Activated T-helper 17 cell treated with anti-CD3 and anti-CD28 coated beads, Interleukin-2, amount 50 U/mL, for 72 hours (primary cell): ENCODE measurements at regions not wholly inside any gene's neighbourhood (a gene's known extent, or its start where the extent isn't known, plus 50 kb on each side); places are given as distances from the start of the nearest gene placed in this dataset.
"Not testable (repeated sequence)": the region's sequence is repeated elsewhere in the genome, so short reads cannot be mapped to it uniquely, and the experiment has no call there.

Experiments
- ATAC-seq: fragments of 150-1000 bp; cut with Tn5 transposase; replicated peaks from 2 replicates; pipeline ENCODE4 v1.10.0; 2021; ENCODE audit warnings: mild to moderate bottlenecking, moderate library complexity
- H3K27ac Mint-ChIP-seq: one replicate; pipeline ENCODE4 v1.8.0; 2022; ENCODE audit warnings: mixed read lengths
- H3K27me3 Mint-ChIP-seq: one replicate; pipeline ENCODE4 v1.8.0; 2022; ENCODE audit warnings: mixed read lengths
- H3K36me3 Mint-ChIP-seq: one replicate; pipeline ENCODE4 v1.8.0; 2022; ENCODE audit warnings: low read depth, mild to moderate bottlenecking, mixed read lengths
- H3K4me1 Mint-ChIP-seq: one replicate; pipeline ENCODE4 v1.8.0; 2022; ENCODE audit warnings: mixed read lengths
- H3K4me3 Mint-ChIP-seq: one replicate; pipeline ENCODE4 v1.8.0; 2022; ENCODE audit warnings: mild to moderate bottlenecking, mixed read lengths
- H3K9me3 Mint-ChIP-seq: one replicate; pipeline ENCODE4 v1.8.0; 2022; ENCODE audit warnings: mixed read lengths

- no peak for ATAC-seq
- H3K36me3 Mint-ChIP-seq: no peaks in the 10 kb centered on the region
- H3K27ac Mint-ChIP-seq: no peak overlapping the region
- H3K4me1 Mint-ChIP-seq: no peaks in the 10 kb centered on the region
- no peak overlapping the region for H3K4me3 Mint-ChIP-seq
- H3K9me3 Mint-ChIP-seq: peaks cover 37% of the 10 kb centered on the region
- H3K27me3 Mint-ChIP-seq: no peaks in the 10 kb centered on the region
These were observed 904.6 kb upstream of the SORCS1 start for GRCh38 chr10:108069096-108069495.

- no peak overlapping the region for H3K27ac Mint-ChIP-seq
- H3K4me1 Mint-ChIP-seq: no peaks in the 10 kb centered on the region
- H3K27me3 Mint-ChIP-seq: no peaks in the 10 kb centered on the region
- no peak overlapping the region for H3K4me3 Mint-ChIP-seq
- H3K9me3 Mint-ChIP-seq: peaks cover 20% of the 10 kb centered on the region
- ATAC-seq: no peak
- no peaks in the 10 kb centered on the region for H3K36me3 Mint-ChIP-seq
These were observed 900.3 kb upstream of the SORCS1 start for GRCh38 chr10:108064746-108065260.

GRCh38 chr10:108060246-108060645 lies 895.7 kb upstream of the SORCS1 start:
- Mint-ChIP-seq H3K4me3 (no peak overlapping the region), H3K27me3 (no peaks in the 10 kb centered on the region), H3K27ac (no peak overlapping the region), H3K9me3 (peaks cover 11% of the 10 kb centered on the region), H3K4me1 (no peaks in the 10 kb centered on the region), H3K36me3 (no peaks in the 10 kb centered on the region)
- no peak for ATAC-seq

GRCh38 chr10:108055506-108055905 lies 891.0 kb upstream of the SORCS1 start:
- H3K4me3 Mint-ChIP-seq: no peak overlapping the region
- H3K4me1 Mint-ChIP-seq: no peaks in the 10 kb centered on the region
- no peak overlapping the region for H3K27ac Mint-ChIP-seq
- no peaks in the 10 kb centered on the region for H3K27me3 Mint-ChIP-seq
- H3K9me3 Mint-ChIP-seq: peaks cover 21% of the 10 kb centered on the region
- no peaks in the 10 kb centered on the region for H3K36me3 Mint-ChIP-seq
- no peak for ATAC-seq

GRCh38 chr10:108052981-108053380 lies 888.5 kb upstream of the SORCS1 start:
- no peak for ATAC-seq
- Mint-ChIP-seq H3K36me3 (no peaks in the 10 kb centered on the region), H3K4me1 (no peaks in the 10 kb centered on the region), H3K4me3 (no peak overlapping the region), H3K9me3 (peaks cover 20% of the 10 kb centered on the region), H3K27me3 (no peaks in the 10 kb centered on the region), H3K27ac (no peak overlapping the region)

GRCh38 chr10:108051218-108051617 lies 886.7 kb upstream of the SORCS1 start:
- no peak for ATAC-seq
- Mint-ChIP-seq H3K4me1 (no peaks in the 10 kb centered on the region), H3K4me3 (no peak overlapping the region), H3K27ac (no peak overlapping the region), H3K9me3 (peaks cover 20% of the 10 kb centered on the region), H3K36me3 (no peaks in the 10 kb centered on the region), H3K27me3 (no peaks in the 10 kb centered on the region)

GRCh38 chr10:108050626-108051025 lies 886.1 kb upstream of the SORCS1 start:
- no peaks in the 10 kb centered on the region for H3K36me3 Mint-ChIP-seq

GRCh38 chr10:108049668-108050067 lies 885.2 kb upstream of the SORCS1 start:
- Mint-ChIP-seq H3K27ac (no peak overlapping the region), H3K36me3 (no peaks in the 10 kb centered on the region), H3K4me3 (no peak overlapping the region), H3K27me3 (no peaks in the 10 kb centered on the region), H3K9me3 (peaks cover 14% of the 10 kb centered on the region), H3K4me1 (no peaks in the 10 kb centered on the region)
- no peak for ATAC-seq

More at GRCh38 chr10:108050626-108051025, 886.1 kb upstream of the SORCS1 start:
- peaks cover 14% of the 10 kb centered on the region for H3K9me3 Mint-ChIP-seq
- no peaks in the 10 kb centered on the region for H3K4me1 Mint-ChIP-seq
- ATAC-seq: no peak
- H3K27me3 Mint-ChIP-seq: no peaks in the 10 kb centered on the region
- H3K27ac Mint-ChIP-seq: no peak overlapping the region
- H3K4me3 Mint-ChIP-seq: no peak overlapping the region

- Mint-ChIP-seq H3K4me3 (no peak overlapping the region), H3K36me3 (no peaks in the 10 kb centered on the region), H3K4me1 (no peaks in the 10 kb centered on the region), H3K9me3 (peaks cover 12% of the 10 kb centered on the region), H3K27me3 (no peaks in the 10 kb centered on the region), H3K27ac (no peak overlapping the region)
- no peak for ATAC-seq
These were observed 884.4 kb upstream of the SORCS1 start for GRCh38 chr10:108048898-108049297.

- H3K36me3 Mint-ChIP-seq: no peaks in the 10 kb centered on the region
- H3K4me1 Mint-ChIP-seq: no peaks in the 10 kb centered on the region
- no peak for ATAC-seq
- H3K9me3 Mint-ChIP-seq: peaks cover 18% of the 10 kb centered on the region
- no peaks in the 10 kb centered on the region for H3K27me3 Mint-ChIP-seq
- H3K4me3 Mint-ChIP-seq: no peak overlapping the region
- no peak overlapping the region for H3K27ac Mint-ChIP-seq
These were observed 875.5 kb upstream of the SORCS1 start for GRCh38 chr10:108039821-108040584.

GRCh38 chr10:108037061-108037460 lies 872.6 kb upstream of the SORCS1 start:
- Mint-ChIP-seq H3K27me3 (no peaks in the 10 kb centered on the region), H3K4me1 (no peaks in the 10 kb centered on the region), H3K36me3 (no peaks in the 10 kb centered on the region), H3K9me3 (peaks cover 18% of the 10 kb centered on the region), H3K4me3 (no peak overlapping the region), H3K27ac (no peak overlapping the region)
- no peak for ATAC-seq

- no peaks in the 10 kb centered on the region for H3K27me3 Mint-ChIP-seq
- no peaks in the 10 kb centered on the region for H3K36me3 Mint-ChIP-seq
- peaks cover 17% of the 10 kb centered on the region for H3K9me3 Mint-ChIP-seq
- H3K4me1 Mint-ChIP-seq: no peaks in the 10 kb centered on the region
- no peak overlapping the region for H3K27ac Mint-ChIP-seq
- H3K4me3 Mint-ChIP-seq: no peak overlapping the region
- no peak for ATAC-seq
These were observed 871.8 kb upstream of the SORCS1 start for GRCh38 chr10:108036265-108036664.

GRCh38 chr10:108034829-108035228 lies 870.3 kb upstream of the SORCS1 start:
- no peak overlapping the region for H3K27ac Mint-ChIP-seq
- no peaks in the 10 kb centered on the region for H3K27me3 Mint-ChIP-seq
- ATAC-seq: no peak
- H3K4me1 Mint-ChIP-seq: no peaks in the 10 kb centered on the region
- no peak overlapping the region for H3K4me3 Mint-ChIP-seq
- peaks cover 20% of the 10 kb centered on the region for H3K9me3 Mint-ChIP-seq
- H3K36me3 Mint-ChIP-seq: no peaks in the 10 kb centered on the region

- not testable (repeated sequence) for H3K36me3 Mint-ChIP-seq, ATAC-seq, H3K4me1 Mint-ChIP-seq, H3K4me3 Mint-ChIP-seq, H3K27me3 Mint-ChIP-seq, H3K27ac Mint-ChIP-seq
- H3K9me3 Mint-ChIP-seq: peaks cover 19% of the 10 kb centered on the region
These were observed 869.0 kb upstream of the SORCS1 start for GRCh38 chr10:108033518-108033917.

GRCh38 chr10:108031505-108031904 lies 867.0 kb upstream of the SORCS1 start:
- Mint-ChIP-seq H3K4me1 (no peaks in the 10 kb centered on the region), H3K36me3 (no peaks in the 10 kb centered on the region), H3K27me3 (no peaks in the 10 kb centered on the region), H3K4me3 (no peak overlapping the region), H3K27ac (no peak overlapping the region), H3K9me3 (peaks cover 15% of the 10 kb centered on the region)
- ATAC-seq: no peak

- no peaks in the 10 kb centered on the region for H3K36me3 Mint-ChIP-seq
- no peak overlapping the region for H3K27ac Mint-ChIP-seq
These were observed 850.3 kb upstream of the SORCS1 start for GRCh38 chr10:108014902-108015177.

More at GRCh38 chr10:108014902-108015177, 850.3 kb upstream of the SORCS1 start:
- Mint-ChIP-seq H3K9me3 (peaks cover 11% of the 10 kb centered on the region), H3K4me3 (no peak overlapping the region), H3K27me3 (no peaks in the 10 kb centered on the region), H3K4me1 (no peaks in the 10 kb centered on the region)
- no peak for ATAC-seq
